Vagina (tissue), 2 donors: ENCODE measurements at regions not wholly inside any gene's neighbourhood (a gene's known extent, or its start where the extent isn't known, plus 50 kb on each side); places are given as distances from the start of the nearest gene placed in this dataset.

Experiments
- DNase-seq, 2 donors: peaks; one replicate each; pipeline ENCODE4 v3.0.0-alpha.2; 2017; ENCODE audit errors: extremely low spot score in 2 of 2
- H3K27ac ChIP-seq: fragments of 200-600 bp; sonication (generic); one replicate; pipeline ENCODE4 v1.5.1; 2019
- H3K27me3 ChIP-seq: fragments of 200-600 bp; sonication (generic); one replicate; pipeline ENCODE4 v1.5.1; 2019
- H3K36me3 ChIP-seq, 2 donors: fragments of 200-600 bp; sonication (generic); one replicate each; pipeline ENCODE4 v1.5.1; 2017 to 2019
- H3K4me1 ChIP-seq: fragments of 200-600 bp; sonication (generic); one replicate; pipeline ENCODE4 v1.5.1; 2019
- H3K4me3 ChIP-seq, 2 donors: fragments of 200-600 bp; sonication (generic); 1 replicate in 1 of 2; 2 replicates in 1 of 2; pipeline ENCODE4 v1.5.1; 2016 to 2019
- H3K9me3 ChIP-seq: fragments of 200-600 bp; sonication (generic); one replicate; pipeline ENCODE4 v1.5.1; 2019
- CTCF ChIP-seq, 3 experiments: fragments of 450-650 bp in 2 of 3; fragments of 200-600 bp in 1 of 3; sonication (generic) in 1 of 3; IDR thresholded peaks; one replicate each; pipeline ENCODE4 v1.5.1; 2017 to 2019; ENCODE audit warnings: antibody characterized with exemption in 3 of 3, mild to moderate bottlenecking in 2 of 3, moderate library complexity in 2 of 3
- POLR2A ChIP-seq, 2 donors: fragments of 450-650 bp; IDR thresholded peaks; one replicate each; pipeline ENCODE4 v1.6.1; 2017; ENCODE audit warnings: antibody characterized with exemption in 2 of 2, mild to moderate bottlenecking in 2 of 2, moderate library complexity in 2 of 2
- POLR2AphosphoS5 ChIP-seq, 2 donors: sonication (generic); formaldehyde crosslinking; IDR thresholded peaks; one replicate each; pipeline ENCODE4 v1.9.0; 2017; ENCODE audit warnings: antibody characterized with exemption in 2 of 2, mild to moderate bottlenecking in 2 of 2, low read depth in 1 of 2; ENCODE audit not compliant: insufficient read depth in 1 of 2
- intact Hi-C: fragments of 100-400 bp; cut with DNase I; formaldehyde crosslinking; loops from one replicate; pipeline ENCODE4 v1.15.1; 2023

GRCh38 chr20:60506061-60506460 lies 547.8 kb downstream of the CDH26 start:
- Histone ChIP-seq H3K9me3 (no peaks in the 10 kb centered on the region), H3K4me3 (no peak overlapping the region), H3K27ac (no peak overlapping the region), H3K27me3 (no peaks in the 10 kb centered on the region), H3K36me3 (no peaks in the 10 kb centered on the region), H3K4me1 (no peaks in the 10 kb centered on the region)
- DNase-seq: no peak
- intact Hi-C loops: no loop called here
- no peak for TF ChIP-seq CTCF (IDR thresholded peaks at IDR 0.05)
- no peak for TF ChIP-seq POLR2A (IDR thresholded peaks at IDR 0.05)
- TF ChIP-seq POLR2AphosphoS5 (IDR thresholded peaks at IDR 0.05; ENCODE audit: insufficient read depth in 1 of 2, low read depth in 1 of 2): no peak

- Histone ChIP-seq H3K27me3 (no peaks in the 10 kb centered on the region), H3K4me1 (no peaks in the 10 kb centered on the region), H3K4me3 (no peak overlapping the region), H3K9me3 (no peaks in the 10 kb centered on the region), H3K36me3 (no peaks in the 10 kb centered on the region), H3K27ac (no peak overlapping the region)
- intact Hi-C loops: no loop called here
- TF ChIP-seq POLR2A (IDR thresholded peaks at IDR 0.05): no peak
- TF ChIP-seq POLR2AphosphoS5 (IDR thresholded peaks at IDR 0.05; ENCODE audit: insufficient read depth in 1 of 2, low read depth in 1 of 2): no peak
- DNase-seq: no peak
Measured at GRCh38 chr20:60507087-60507694, 549.0 kb downstream of the CDH26 start.

GRCh38 chr20:60509407-60509806 lies 551.2 kb downstream of the CDH26 start:
- Histone ChIP-seq H3K9me3 (no peaks in the 10 kb centered on the region), H3K4me1 (no peaks in the 10 kb centered on the region), H3K27ac (no peak overlapping the region), H3K4me3 (no peak overlapping the region), H3K27me3 (no peaks in the 10 kb centered on the region), H3K36me3 (no peaks in the 10 kb centered on the region)
- TF ChIP-seq CTCF (IDR thresholded peaks at IDR 0.05) (no peak), POLR2A (IDR thresholded peaks at IDR 0.05) (no peak), POLR2AphosphoS5 (IDR thresholded peaks at IDR 0.05; ENCODE audit: insufficient read depth in 1 of 2, low read depth in 1 of 2) (no peak)
- intact Hi-C loops: no loop called here
- DNase-seq: no peak

GRCh38 chr20:60510356-60510755 lies 552.1 kb downstream of the CDH26 start:
- H3K36me3 ChIP-seq: no peaks in the 10 kb centered on the region
- H3K27me3 ChIP-seq: no peaks in the 10 kb centered on the region
- no peaks in the 10 kb centered on the region for H3K9me3 ChIP-seq
- H3K4me1 ChIP-seq: no peaks in the 10 kb centered on the region
- no peak for DNase-seq
- no peak overlapping the region for H3K4me3 ChIP-seq
- intact Hi-C loops: no loop called here
- H3K27ac ChIP-seq: no peak overlapping the region
- no peak for TF ChIP-seq POLR2A (IDR thresholded peaks at IDR 0.05)
- no peak for TF ChIP-seq CTCF (IDR thresholded peaks at IDR 0.05)
- no peak for TF ChIP-seq POLR2AphosphoS5 (IDR thresholded peaks at IDR 0.05; ENCODE audit: insufficient read depth in 1 of 2, low read depth in 1 of 2)

- no peak for DNase-seq
- intact Hi-C loops: no loop called here
- no peak overlapping the region for H3K4me3 ChIP-seq
- no peaks in the 10 kb centered on the region for H3K27me3 ChIP-seq
- H3K4me1 ChIP-seq: no peaks in the 10 kb centered on the region
- TF ChIP-seq POLR2AphosphoS5 (IDR thresholded peaks at IDR 0.05; ENCODE audit: insufficient read depth in 1 of 2, low read depth in 1 of 2): no peak
- TF ChIP-seq POLR2A (IDR thresholded peaks at IDR 0.05): no peak
- TF ChIP-seq CTCF (IDR thresholded peaks at IDR 0.05): no peak
- H3K9me3 ChIP-seq: no peaks in the 10 kb centered on the region
- H3K36me3 ChIP-seq: no peaks in the 10 kb centered on the region
- H3K27ac ChIP-seq: no peak overlapping the region
Measured at GRCh38 chr20:60512443-60512842, 554.2 kb downstream of the CDH26 start.
